ENCODE measurements at regions not wholly inside any gene's neighbourhood (a gene's known extent, or its start where the extent isn't known, plus 50 kb on each side); places are given as distances from the start of the nearest gene placed in this dataset.

DNA sequence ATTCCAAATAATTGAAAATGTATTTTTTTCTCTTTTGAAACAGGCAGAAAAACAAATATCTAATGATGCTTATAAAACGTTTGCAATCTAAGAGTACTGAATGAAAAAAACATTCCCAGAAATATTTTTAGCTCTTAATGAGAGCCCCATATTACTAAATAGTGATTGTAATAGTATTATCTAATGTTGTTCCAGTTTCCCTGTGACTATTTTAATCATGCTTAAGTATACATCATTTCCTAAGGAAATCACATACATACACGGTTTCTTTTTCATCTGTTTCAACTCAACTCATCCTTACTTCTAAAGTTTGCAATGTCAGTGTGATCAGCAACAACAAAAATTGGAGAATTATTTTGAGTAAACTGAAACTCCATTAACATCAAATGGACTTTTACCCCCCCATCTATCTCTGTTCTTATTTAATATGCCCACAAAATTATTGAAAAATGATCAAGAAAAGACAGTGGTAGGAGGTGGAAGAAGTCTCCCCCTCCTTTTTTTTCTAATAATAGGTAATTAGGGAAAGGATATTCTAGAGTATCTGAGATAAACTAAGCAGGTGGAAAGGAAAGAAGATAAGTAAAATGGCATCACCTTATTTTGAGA lies 530.1 kb upstream of the ATP2B1 start:
- no peaks in the 10 kb centered on the region for H3K27me3 ChIP-seq (ENCODE audit: control insufficient read depth, insufficient read depth, low read length)
- CTCF ChIA-PET, result no interaction called here
- no peaks in the 10 kb centered on the region for H3K36me3 ChIP-seq (ENCODE audit: control insufficient read depth, insufficient read depth, low read length)
- H3K4me3 ChIP-seq (ENCODE audit: low read depth, low read length), result no peak overlapping the region
- POLR2A ChIA-PET, result no interaction called here
- DNase-seq (ENCODE audit: low read depth), result no peak
- TF ChIP-seq, protein P1, sequence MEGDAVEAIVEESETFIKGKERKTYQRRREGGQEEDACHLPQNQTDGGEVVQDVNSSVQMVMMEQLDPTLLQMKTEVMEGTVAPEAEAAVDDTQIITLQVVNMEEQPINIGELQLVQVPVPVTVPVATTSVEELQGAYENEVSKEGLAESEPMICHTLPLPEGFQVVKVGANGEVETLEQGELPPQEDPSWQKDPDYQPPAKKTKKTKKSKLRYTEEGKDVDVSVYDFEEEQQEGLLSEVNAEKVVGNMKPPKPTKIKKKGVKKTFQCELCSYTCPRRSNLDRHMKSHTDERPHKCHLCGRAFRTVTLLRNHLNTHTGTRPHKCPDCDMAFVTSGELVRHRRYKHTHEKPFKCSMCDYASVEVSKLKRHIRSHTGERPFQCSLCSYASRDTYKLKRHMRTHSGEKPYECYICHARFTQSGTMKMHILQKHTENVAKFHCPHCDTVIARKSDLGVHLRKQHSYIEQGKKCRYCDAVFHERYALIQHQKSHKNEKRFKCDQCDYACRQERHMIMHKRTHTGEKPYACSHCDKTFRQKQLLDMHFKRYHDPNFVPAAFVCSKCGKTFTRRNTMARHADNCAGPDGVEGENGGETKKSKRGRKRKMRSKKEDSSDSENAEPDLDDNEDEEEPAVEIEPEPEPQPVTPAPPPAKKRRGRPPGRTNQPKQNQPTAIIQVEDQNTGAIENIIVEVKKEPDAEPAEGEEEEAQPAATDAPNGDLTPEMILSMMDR (IDR thresholded peaks at IDR 0.05; ENCODE audit: insufficient read depth, low read depth, low read length), result no peak

DNA sequence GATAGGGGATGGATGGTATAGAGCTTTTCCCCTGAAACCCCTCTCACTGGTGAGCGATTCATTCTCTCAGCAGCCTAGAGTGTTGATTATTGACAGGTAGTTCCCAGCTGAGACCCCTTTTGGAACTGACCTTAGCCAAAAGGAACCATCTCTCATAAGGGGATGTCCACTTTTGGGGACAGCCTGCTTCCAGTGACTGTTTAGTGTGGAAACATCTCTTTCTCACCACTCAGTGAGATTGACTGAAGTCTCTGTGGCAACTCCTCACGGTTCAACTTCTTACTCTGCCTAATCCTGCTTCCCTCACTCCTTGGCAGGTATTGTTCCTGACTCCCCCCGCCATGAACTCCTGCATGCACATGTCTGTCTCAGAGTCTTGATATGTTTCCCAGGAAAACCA lies 529.2 kb upstream of the ATP2B1 start:
- TF ChIP-seq, protein P1 (IDR thresholded peaks at IDR 0.05; ENCODE audit: insufficient read depth, low read depth, low read length), result no peak
- ChIA-PET POLR2A (no interaction called here), CTCF (no interaction called here)
- no peak for DNase-seq (ENCODE audit: low read depth)
- Histone ChIP-seq H3K36me3 (ENCODE audit: control insufficient read depth, insufficient read depth, low read length) (no peaks in the 10 kb centered on the region), H3K27me3 (ENCODE audit: control insufficient read depth, insufficient read depth, low read length) (no peaks in the 10 kb centered on the region), H3K4me3 (ENCODE audit: low read depth, low read length) (no peak overlapping the region)

GRCh38 chr12:90235642-90236041 lies 527.0 kb upstream of the ATP2B1 start:
- POLR2A ChIA-PET, result no interaction called here
- peak; percentile 33 for DNase-seq (ENCODE audit: low read depth)
- CTCF ChIA-PET, result interaction anchor here (0.5 kb wide), 1 partner anchor 297 kb away, joined by 3 read pairs; no protein-coding TSS in a partner anchor
- no peaks in the 10 kb centered on the region for H3K27me3 ChIP-seq (ENCODE audit: control insufficient read depth, insufficient read depth, low read length)
- no peaks in the 10 kb centered on the region for H3K36me3 ChIP-seq (ENCODE audit: control insufficient read depth, insufficient read depth, low read length)
- TF ChIP-seq, protein P1 (IDR thresholded peaks at IDR 0.05; ENCODE audit: insufficient read depth, low read depth, low read length), result no peak
- H3K4me3 ChIP-seq (ENCODE audit: low read depth, low read length), result no peak overlapping the region

GRCh38 chr12:90234472-90234871 lies 525.8 kb upstream of the ATP2B1 start:
- TF ChIP-seq, protein P1 (IDR thresholded peaks at IDR 0.05; ENCODE audit: insufficient read depth, low read depth, low read length), result no peak
- DNase-seq (ENCODE audit: low read depth), result no peak
- Histone ChIP-seq H3K27me3 (ENCODE audit: control insufficient read depth, insufficient read depth, low read length) (no peaks in the 10 kb centered on the region), H3K36me3 (ENCODE audit: control insufficient read depth, insufficient read depth, low read length) (no peaks in the 10 kb centered on the region), H3K4me3 (ENCODE audit: low read depth, low read length) (no peak overlapping the region)
- POLR2A ChIA-PET, result no interaction called here
- CTCF ChIA-PET, result no interaction called here

DNA sequence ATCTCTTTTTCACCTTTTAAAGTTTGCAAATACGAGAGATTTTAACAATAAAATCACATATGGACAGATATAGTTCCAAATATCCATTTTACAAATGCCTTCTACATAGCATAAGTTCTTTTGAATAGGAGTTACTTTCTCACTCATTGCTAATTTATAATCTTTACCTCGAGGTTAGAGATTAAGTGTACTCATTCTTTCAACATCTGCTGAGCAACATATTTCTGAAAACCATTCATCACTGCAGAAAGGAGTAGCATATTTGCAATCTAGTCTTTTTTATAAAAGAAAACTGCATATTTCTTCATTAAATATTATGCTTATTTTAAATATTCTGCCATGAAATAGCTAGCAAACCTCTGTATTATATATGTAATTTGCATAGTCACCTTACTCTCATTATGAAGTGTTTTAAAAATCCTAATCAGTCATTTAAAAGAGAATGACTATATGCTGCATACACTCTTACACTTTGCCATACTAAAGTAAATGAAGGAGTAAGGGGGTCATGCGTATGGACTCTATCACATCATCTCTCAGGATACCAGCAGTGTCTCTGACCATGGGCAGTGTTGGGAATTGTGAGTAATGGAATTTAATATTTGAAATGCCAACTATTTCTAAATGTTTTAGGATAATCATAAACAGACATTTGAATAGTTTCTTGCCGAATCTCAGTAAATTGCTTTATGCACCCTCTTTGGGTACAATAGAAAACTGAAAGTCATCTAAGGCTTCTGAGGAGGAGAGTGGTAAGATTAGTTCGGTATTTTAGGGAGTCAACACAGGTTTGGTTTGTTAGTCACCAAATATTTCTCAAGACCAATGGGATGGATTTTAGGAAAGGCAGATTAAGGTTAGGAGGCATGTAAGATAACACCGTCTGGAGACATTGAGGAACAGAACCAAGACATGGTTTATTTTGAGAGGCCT lies 524.8 kb upstream of the ATP2B1 start:
- Histone ChIP-seq H3K4me3 (ENCODE audit: low read depth, low read length) (no peak overlapping the region), H3K36me3 (ENCODE audit: control insufficient read depth, insufficient read depth, low read length) (no peaks in the 10 kb centered on the region), H3K27me3 (ENCODE audit: control insufficient read depth, insufficient read depth, low read length) (no peaks in the 10 kb centered on the region)
- POLR2A ChIA-PET, result no interaction called here
- no peak for DNase-seq (ENCODE audit: low read depth)
- TF ChIP-seq, protein P1 (IDR thresholded peaks at IDR 0.05; ENCODE audit: insufficient read depth, low read depth, low read length), result no peak
- CTCF ChIA-PET, result no interaction called here

Data from BJ (cell line).